ENCODE measurements at regions not wholly inside any gene's neighbourhood (a gene's known extent, or its start where the extent isn't known, plus 50 kb on each side); places are given as distances from the start of the nearest gene placed in this dataset.

- H3K9me3 ChIP-seq (ENCODE audit: control insufficient read depth in 2 of 3, insufficient read depth in 1 of 3, low read length in 3 of 3), result peaks cover 0 to 15% (median 0%) of the 10 kb centered on the region in 3 donors
- intact Hi-C loops (cut with DNase I), result no loop called here
- TF ChIP-seq CTCF (IDR thresholded peaks at IDR 0.05; ENCODE audit: borderline replicate concordance, extremely low read depth, insufficient read depth), result no peak
- no peak for FAIRE-seq
- peaks cover 6% of the 10 kb centered on the region for H3K27me3 ChIP-seq (ENCODE audit: control insufficient read depth, insufficient read depth, low read length)
- no peak overlapping the region for H3K4me3 ChIP-seq (ENCODE audit: low read length in 3 of 3)
- H3K9ac ChIP-seq (ENCODE audit: low read length in 3 of 3), result no peak overlapping the region
- peak in 1 of 5 donors; percentile 34 for DNase-seq
- no peak overlapping the region for H3K27ac ChIP-seq (ENCODE audit: low read depth in 2 of 2, low read length in 2 of 2)
- H3K4me1 ChIP-seq (ENCODE audit: control insufficient read depth in 2 of 3, insufficient read depth in 2 of 3, low read depth in 1 of 3, low read length in 3 of 3), result no peaks in the 10 kb centered on the region
- H3K36me3 ChIP-seq (ENCODE audit: control insufficient read depth in 2 of 3, insufficient read depth in 3 of 3, low read length in 3 of 3), result no peaks in the 10 kb centered on the region
Measured at GRCh38 chr2:120654381-120655134, 81.1 kb upstream of the GLI2 start.

GRCh38 chr2:120656273-120656950 is 79.3 kb upstream of the GLI2 start:
- Histone ChIP-seq H3K36me3 (ENCODE audit: control insufficient read depth in 2 of 3, insufficient read depth in 3 of 3, low read length in 3 of 3) (no peaks in the 10 kb centered on the region), H3K4me1 (ENCODE audit: control insufficient read depth in 2 of 3, insufficient read depth in 2 of 3, low read depth in 1 of 3, low read length in 3 of 3) (no peaks in the 10 kb centered on the region), H3K27ac (ENCODE audit: low read depth in 2 of 2, low read length in 2 of 2) (no peak overlapping the region), H3K9ac (ENCODE audit: low read length in 3 of 3) (no peak overlapping the region), H3K9me3 (ENCODE audit: control insufficient read depth in 2 of 3, insufficient read depth in 1 of 3, low read length in 3 of 3) (no peaks in the 10 kb centered on the region), H3K27me3 (ENCODE audit: control insufficient read depth, insufficient read depth, low read length) (peaks cover 6% of the 10 kb centered on the region), H3K4me3 (ENCODE audit: low read length in 3 of 3) (no peak overlapping the region)
- intact Hi-C loops (cut with DNase I), result no loop called here
- TF ChIP-seq CTCF (IDR thresholded peaks at IDR 0.05; ENCODE audit: borderline replicate concordance, extremely low read depth, insufficient read depth), result no peak
- peak in 1 of 5 donors; percentile 36 for DNase-seq
- no peak for FAIRE-seq

GRCh38 chr2:120658042-120658769 is 77.5 kb upstream of the GLI2 start:
- no peak overlapping the region for H3K4me3 ChIP-seq (ENCODE audit: low read length in 3 of 3)
- no peaks in the 10 kb centered on the region for H3K9me3 ChIP-seq (ENCODE audit: control insufficient read depth in 2 of 3, insufficient read depth in 1 of 3, low read length in 3 of 3)
- no peaks in the 10 kb centered on the region for H3K4me1 ChIP-seq (ENCODE audit: control insufficient read depth in 2 of 3, insufficient read depth in 2 of 3, low read depth in 1 of 3, low read length in 3 of 3)
- intact Hi-C loops (cut with DNase I), result no loop called here
- H3K36me3 ChIP-seq (ENCODE audit: control insufficient read depth in 2 of 3, insufficient read depth in 3 of 3, low read length in 3 of 3), result no peaks in the 10 kb centered on the region
- DNase-seq, result no peak
- no peak overlapping the region for H3K9ac ChIP-seq (ENCODE audit: low read length in 3 of 3)
- no peak for FAIRE-seq
- H3K27ac ChIP-seq (ENCODE audit: low read depth in 2 of 2, low read length in 2 of 2), result no peak overlapping the region
- TF ChIP-seq CTCF (IDR thresholded peaks at IDR 0.05; ENCODE audit: borderline replicate concordance, extremely low read depth, insufficient read depth), result no peak
- peaks cover 5% of the 10 kb centered on the region for H3K27me3 ChIP-seq (ENCODE audit: control insufficient read depth, insufficient read depth, low read length)

Measured in kidney (tissue), 13 donors.